WTC11 (cell line): ENCODE measurements at regions not wholly inside any gene's neighbourhood (a gene's known extent, or its start where the extent isn't known, plus 50 kb on each side); places are given as distances from the start of the nearest gene placed in this dataset.

Source experiments
- USF2 ChIP-seq: sonication (generic); formaldehyde crosslinking; IDR thresholded peaks from 2 replicates; pipeline ENCODE4 v1.8.1; 2023; ENCODE audit warnings: mild to moderate bottlenecking, missing genetic modification reagents, moderate library complexity
- TF ChIP-seq, protein P1 (sequence below): fragments of 200-600 bp; IDR thresholded peaks from 2 replicates; pipeline ENCODE4 v1.8.0; 2022; ENCODE audit warnings: antibody characterized with exemption
- TF ChIP-seq, protein P2 (sequence below): sonication (generic); formaldehyde crosslinking; IDR thresholded peaks from 2 replicates; pipeline ENCODE4 v1.8.0; 2023; ENCODE audit warnings: missing genetic modification reagents

GRCh38 chr2:83234246-83234645 is 1224.8 kb downstream of the SUCLG1 start:
- TF ChIP-seq, protein P1, sequence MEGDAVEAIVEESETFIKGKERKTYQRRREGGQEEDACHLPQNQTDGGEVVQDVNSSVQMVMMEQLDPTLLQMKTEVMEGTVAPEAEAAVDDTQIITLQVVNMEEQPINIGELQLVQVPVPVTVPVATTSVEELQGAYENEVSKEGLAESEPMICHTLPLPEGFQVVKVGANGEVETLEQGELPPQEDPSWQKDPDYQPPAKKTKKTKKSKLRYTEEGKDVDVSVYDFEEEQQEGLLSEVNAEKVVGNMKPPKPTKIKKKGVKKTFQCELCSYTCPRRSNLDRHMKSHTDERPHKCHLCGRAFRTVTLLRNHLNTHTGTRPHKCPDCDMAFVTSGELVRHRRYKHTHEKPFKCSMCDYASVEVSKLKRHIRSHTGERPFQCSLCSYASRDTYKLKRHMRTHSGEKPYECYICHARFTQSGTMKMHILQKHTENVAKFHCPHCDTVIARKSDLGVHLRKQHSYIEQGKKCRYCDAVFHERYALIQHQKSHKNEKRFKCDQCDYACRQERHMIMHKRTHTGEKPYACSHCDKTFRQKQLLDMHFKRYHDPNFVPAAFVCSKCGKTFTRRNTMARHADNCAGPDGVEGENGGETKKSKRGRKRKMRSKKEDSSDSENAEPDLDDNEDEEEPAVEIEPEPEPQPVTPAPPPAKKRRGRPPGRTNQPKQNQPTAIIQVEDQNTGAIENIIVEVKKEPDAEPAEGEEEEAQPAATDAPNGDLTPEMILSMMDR, result no peak
- TF ChIP-seq, protein P2, sequence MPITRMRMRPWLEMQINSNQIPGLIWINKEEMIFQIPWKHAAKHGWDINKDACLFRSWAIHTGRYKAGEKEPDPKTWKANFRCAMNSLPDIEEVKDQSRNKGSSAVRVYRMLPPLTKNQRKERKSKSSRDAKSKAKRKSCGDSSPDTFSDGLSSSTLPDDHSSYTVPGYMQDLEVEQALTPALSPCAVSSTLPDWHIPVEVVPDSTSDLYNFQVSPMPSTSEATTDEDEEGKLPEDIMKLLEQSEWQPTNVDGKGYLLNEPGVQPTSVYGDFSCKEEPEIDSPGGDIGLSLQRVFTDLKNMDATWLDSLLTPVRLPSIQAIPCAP (CRISPR knock-in tag), result no peak
- no peak for TF ChIP-seq USF2
